GM19324 (cell line): ENCODE measurements at regions not wholly inside any gene's neighbourhood (a gene's known extent, or its start where the extent isn't known, plus 50 kb on each side); places are given as distances from the start of the nearest gene placed in this dataset.
"Not testable (repeated sequence)": the region's sequence is repeated elsewhere in the genome, so short reads cannot be mapped to it uniquely, and the experiment has no call there.

ENCODE experiments used
- ATAC-seq: cut with Tn5 transposase; IDR thresholded peaks from one replicate; pipeline ENCODE4 v1.9.1; 2021; ENCODE audit warnings: mild to moderate bottlenecking, moderate library complexity; ENCODE audit not compliant: unreplicated experiment, low FRiP score

GRCh38 chr11:106152013-106152412 lies 74.6 kb downstream of the AASDHPPT start:
- ATAC-seq: no peak

- no peak for ATAC-seq
These were observed 75.4 kb downstream of the AASDHPPT start for GRCh38 chr11:106152824-106153223.

GRCh38 chr11:106156290-106156937 lies 79.0 kb downstream of the AASDHPPT start:
- ATAC-seq: peak; percentile 60

DNA sequence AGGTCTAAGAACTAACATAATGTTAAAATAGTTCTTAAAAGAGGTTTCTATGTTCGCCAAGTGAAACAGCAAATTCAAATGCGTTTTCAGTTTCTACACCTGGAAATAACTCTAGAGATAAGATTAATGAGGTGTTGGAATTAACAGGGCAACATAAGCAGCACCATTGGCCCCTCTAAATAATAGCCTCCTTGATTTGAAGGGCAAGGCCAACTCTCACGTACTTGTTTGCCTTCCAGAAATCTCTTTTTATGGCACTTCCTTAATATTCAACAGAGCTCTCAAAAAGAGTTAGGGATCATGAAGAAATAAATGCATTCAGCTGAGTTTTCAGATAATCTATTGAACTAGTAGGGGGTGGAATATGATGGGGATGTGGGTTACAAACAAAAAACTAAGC lies 80.9 kb downstream of the AASDHPPT start:
- no peak for ATAC-seq

DNA sequence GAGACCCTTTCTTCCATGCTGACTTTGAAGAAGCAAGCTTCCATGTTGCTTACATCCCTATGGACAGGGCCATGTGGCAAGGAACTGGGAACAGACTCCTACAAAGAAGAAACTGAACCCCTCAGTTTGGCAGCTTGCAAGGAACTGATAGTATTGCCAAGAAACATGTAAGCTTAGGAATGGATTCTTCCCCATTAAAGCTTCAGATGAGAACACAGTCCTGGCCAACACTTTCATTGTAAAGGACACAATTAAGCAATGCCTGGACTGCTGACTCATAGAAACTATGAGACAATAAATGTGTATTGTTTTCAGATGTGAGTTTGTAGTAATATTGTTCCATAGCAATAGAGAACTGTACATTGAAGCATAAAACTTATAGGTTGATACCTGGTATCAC lies 82.4 kb downstream of the AASDHPPT start:
- no peak for ATAC-seq

GRCh38 chr11:106160494-106160893 lies 83.0 kb downstream of the AASDHPPT start:
- ATAC-seq: no peak

GRCh38 chr11:106161775-106162634 lies 84.5 kb downstream of the AASDHPPT start:
- ATAC-seq: no peak

GRCh38 chr11:106167085-106167484 lies 89.6 kb downstream of the AASDHPPT start:
- ATAC-seq: no peak

- ATAC-seq: no peak
These were observed 95.0 kb downstream of the AASDHPPT start for GRCh38 chr11:106172386-106172991.

DNA sequence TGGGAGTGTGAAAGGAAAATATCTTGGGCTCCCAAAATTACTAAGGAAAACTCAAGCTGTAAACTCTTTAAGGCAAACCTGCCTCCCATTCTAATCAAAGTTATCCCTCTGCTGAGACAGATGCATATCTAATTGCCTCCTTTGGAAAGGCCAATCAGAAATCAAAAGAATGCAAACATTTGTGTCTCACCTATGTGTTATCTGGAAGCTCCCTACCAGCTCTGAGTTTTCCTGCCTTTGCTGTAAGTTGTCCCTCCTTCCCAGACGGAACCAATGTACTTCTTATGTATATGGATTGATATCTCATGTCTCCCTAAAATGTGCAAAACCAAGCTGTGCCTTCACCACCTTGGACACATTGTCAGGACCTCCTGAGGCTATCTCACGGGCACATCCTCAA lies 95.8 kb downstream of the AASDHPPT start:
- ATAC-seq: no peak

GRCh38 chr11:106174003-106174402 lies 96.5 kb downstream of the AASDHPPT start:
- ATAC-seq: not testable (repeated sequence)

- ATAC-seq: no peak
These were observed 99.4 kb downstream of the AASDHPPT start for GRCh38 chr11:106176817-106177216.

DNA sequence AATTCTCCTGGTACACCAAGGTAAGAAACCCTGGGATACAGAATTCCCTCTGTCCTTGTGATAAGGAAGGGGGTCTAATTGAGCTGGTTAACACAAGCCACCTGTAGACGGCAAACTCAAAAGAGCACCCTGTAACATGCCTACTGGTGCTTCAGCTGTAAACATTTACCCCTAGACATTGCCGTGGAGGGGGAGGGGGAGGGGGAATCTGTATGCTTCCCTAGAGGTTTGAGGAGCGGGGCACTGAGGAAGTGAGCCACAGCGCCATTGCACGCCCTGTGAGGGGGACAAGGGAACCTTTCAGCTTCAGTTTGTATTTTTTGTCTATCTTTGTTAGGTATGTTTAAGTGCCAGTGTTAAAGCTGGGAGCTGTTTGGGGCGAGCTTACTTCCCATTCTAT lies 99.8 kb downstream of the AASDHPPT start:
- no peak for ATAC-seq

GRCh38 chr11:106178361-106178760 lies 100.9 kb downstream of the AASDHPPT start:
- ATAC-seq: no peak

DNA sequence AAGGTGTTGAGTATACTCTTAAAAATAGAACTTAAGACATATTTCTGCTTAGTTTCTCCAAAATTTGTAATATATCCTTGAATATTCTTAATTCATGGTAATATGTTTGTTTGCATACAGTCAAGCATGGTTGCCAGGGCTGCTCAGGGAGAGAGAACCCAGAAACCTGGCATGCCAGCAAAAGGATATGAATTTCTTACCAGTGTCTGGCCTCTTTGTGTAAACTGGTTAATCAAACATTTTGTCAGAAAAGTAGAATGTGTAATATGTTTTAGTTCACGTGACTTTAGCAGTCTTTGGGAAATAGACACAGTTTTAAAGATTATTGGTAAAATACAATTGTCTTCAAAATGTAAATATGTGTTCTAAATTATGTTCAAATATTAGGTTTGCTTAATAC lies 101.6 kb downstream of the AASDHPPT start:
- no peak for ATAC-seq

DNA sequence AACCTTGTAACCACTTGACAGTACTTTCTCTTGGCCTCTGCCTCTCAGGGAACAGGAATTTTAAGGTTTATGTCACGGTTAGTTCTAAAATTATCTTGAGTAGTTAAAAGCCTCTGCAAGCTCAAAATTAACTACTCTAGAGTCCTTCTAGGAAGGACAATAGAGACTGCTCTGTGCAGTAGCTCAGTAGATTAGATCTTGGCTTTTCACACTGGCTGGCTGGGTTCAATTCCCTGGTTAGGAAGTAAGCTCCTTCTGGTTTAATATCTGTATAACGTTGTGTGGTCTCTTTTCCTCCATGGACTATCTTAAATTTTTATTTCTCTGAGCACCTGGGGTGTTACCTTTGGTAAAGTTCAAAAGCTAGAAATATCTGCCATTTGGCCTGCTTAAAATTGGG lies 109.2 kb downstream of the AASDHPPT start:
- no peak for ATAC-seq

DNA sequence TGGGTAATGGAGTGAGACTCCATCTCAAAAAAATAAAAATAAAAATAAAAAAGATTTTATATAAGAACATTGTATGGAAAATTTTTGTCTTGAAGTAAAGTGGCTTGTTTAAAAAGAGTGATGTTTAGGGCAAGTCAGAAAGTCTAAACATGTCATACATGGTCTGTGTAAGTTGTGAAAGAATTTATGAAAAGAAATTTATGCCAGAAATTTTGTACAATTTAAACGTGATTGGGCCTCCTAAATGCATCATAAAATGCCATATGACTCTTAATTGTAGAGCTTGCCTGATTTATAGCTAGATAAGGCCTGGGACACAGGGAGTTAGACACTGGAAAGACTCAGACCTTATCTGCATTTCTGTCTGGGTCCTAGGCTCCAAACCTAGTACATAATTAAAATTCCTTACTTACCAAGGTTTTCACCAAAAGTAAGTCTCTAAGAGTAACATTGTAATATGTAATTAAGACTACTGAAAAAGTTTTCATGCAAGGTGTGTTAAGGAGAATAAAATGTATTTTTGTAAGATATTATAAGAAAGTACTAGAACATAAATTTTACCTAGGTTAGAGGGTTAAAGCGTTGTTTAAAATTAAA lies 110.5 kb downstream of the AASDHPPT start:
- ATAC-seq: no peak

- no peak for ATAC-seq
These were observed 116.5 kb downstream of the AASDHPPT start for GRCh38 chr11:106193956-106194355.

DNA sequence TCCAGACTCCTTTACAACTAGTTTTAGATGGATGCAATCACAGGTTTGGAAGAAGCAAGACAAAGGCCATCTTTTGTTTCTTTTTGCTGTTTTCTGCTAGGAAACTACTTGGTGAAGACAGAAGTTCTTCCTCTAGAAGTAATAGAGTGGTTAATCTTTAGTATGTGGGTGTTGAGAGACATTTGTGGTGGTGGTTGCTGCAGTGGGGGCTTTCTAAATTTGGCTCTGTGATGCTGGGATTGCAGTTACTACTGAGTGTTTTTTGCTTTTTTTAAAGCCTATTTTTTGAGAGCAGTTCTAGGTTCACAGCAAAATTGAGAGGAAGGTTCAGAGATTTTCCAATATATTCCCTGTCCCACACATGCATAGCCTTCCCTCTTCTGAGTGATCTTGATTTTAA lies 120.0 kb downstream of the AASDHPPT start:
- ATAC-seq: no peak

DNA sequence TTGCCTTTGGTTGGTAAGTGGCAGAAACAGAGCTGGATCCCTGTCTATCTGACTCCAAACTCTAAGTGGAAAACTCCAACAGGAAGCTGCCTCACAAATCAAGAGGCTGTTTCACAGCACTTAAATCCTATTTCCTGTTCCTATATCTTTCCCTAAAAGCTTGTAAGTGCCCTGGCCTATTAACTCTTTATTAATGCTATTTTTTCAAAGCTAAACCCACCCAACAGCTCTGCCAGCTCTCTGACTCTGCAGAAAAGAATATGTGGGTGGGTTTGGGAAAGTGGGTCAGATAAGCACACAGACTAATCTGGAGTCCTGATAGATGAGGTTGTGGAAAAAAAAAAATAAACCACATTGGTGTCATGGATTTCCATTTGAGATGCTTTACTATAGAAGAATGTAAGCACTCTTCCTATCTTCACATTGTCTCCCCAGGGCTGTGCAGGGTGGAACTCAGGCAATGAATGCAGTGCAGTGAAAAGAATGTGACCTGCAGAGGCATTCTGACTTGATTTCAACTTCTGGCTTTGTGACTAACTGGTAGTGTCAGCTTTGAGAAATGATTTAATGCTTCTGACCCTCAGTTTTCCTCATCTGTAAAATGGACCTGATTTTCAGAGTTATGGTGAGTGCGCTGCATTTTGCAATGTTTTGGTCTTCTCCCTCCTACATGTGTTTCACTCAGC lies 125.6 kb downstream of the AASDHPPT start:
- no peak for ATAC-seq

- no peak for ATAC-seq
These were observed 131.3 kb downstream of the AASDHPPT start for GRCh38 chr11:106208760-106209159.
